AG10803 (cell line): ENCODE measurements at regions not wholly inside any gene's neighbourhood (a gene's known extent, or its start where the extent isn't known, plus 50 kb on each side); places are given as distances from the start of the nearest gene placed in this dataset.

ENCODE experiments used
- DNase-seq: peaks from one replicate; pipeline ENCODE4 v3.0.0; 2010; ENCODE audit warnings: low read depth
- H3K4me3 ChIP-seq: 2 replicates; pipeline ENCODE4 v1.5.1; 2011; ENCODE audit warnings: mild to moderate bottlenecking, low read length, control low read depth
- TF ChIP-seq, protein P1 (sequence below): conservative IDR thresholded peaks from 2 replicates; pipeline ENCODE4 v1.5.1; 2011; ENCODE audit warnings: mild to moderate bottlenecking, low read length, control low read depth, inconsistent platforms

DNA sequence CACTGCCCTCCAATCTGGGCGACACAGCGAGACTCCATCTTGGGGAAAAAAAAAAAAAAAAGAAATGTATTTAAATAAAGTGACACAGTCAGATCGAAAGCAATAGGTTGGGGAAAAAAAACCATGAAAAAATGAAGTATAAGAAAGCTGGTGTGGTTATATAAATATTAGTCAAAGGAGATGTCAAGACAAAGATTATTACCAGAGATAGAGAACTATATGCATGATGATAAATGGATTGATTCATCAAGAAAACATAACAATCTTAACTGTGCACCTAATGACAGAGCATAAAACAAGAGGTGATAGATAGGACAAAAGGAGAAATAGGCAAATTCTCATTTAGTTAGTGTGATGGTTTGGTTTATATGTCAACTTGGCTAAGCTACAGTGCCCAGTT lies 146.9 kb upstream of the AHI1 start:
- DNase-seq: no peak
- TF ChIP-seq, protein P1, sequence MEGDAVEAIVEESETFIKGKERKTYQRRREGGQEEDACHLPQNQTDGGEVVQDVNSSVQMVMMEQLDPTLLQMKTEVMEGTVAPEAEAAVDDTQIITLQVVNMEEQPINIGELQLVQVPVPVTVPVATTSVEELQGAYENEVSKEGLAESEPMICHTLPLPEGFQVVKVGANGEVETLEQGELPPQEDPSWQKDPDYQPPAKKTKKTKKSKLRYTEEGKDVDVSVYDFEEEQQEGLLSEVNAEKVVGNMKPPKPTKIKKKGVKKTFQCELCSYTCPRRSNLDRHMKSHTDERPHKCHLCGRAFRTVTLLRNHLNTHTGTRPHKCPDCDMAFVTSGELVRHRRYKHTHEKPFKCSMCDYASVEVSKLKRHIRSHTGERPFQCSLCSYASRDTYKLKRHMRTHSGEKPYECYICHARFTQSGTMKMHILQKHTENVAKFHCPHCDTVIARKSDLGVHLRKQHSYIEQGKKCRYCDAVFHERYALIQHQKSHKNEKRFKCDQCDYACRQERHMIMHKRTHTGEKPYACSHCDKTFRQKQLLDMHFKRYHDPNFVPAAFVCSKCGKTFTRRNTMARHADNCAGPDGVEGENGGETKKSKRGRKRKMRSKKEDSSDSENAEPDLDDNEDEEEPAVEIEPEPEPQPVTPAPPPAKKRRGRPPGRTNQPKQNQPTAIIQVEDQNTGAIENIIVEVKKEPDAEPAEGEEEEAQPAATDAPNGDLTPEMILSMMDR: no peak
- no peak overlapping the region for H3K4me3 ChIP-seq

DNA sequence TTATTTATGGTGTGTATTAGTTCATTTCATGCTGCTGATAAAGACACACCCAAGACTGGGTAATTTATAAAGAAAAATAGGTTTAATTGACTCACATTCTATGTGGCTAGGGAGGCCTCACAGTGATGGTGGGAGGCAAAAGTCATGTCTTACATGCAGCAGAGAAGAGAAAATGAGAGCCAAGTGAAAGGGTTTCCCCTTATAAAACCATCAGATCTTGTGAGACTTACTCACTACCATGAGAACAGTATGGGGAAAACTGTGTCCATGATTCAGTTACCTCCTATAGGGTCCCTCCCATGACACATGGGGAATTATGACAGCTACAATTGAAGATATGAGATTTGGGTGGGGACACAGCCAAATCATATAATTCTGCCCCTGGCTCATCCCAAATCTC lies 150.0 kb upstream of the AHI1 start:
- TF ChIP-seq, protein P1: no peak
- no peak overlapping the region for H3K4me3 ChIP-seq
- no peak for DNase-seq

DNA sequence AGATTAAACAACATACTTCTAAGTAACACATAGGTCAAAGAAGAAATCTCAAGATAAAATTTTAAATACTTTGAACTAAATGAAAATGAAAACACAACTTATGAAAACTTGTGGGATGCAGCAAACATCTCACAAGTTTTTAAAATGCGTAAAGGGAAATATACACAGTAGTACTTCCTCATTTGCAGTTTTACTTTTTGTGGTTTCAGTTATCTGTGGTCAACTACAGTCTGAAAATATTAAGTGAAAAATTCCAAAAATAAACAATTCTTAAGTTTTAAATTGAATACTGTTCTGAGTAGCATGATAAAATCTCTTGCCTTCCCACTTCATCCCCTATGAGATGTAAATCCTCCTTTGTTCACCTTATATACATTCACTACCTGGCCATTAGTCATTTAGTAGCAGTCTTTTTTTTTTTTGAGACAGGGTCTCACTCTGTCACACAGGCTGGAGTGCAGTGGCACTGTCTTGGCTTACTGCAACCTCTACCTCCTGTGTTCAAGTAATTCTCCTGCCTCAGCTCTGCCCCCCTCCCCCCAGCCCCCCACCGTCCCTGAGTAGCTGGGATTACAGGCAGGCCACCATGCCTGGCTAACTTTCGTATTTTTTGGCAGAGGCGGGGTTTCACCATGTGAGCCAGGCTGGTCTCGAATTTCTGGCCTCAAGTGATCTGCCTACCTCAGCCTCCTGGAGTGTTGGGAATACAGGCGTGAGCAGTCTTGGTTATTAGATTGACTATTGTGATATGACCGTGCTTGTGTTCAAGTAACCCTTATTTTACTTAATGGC lies 154.6 kb upstream of the AHI1 start:
- TF ChIP-seq, protein P1: no peak
- no peak for DNase-seq
- H3K4me3 ChIP-seq: no peak overlapping the region

DNA sequence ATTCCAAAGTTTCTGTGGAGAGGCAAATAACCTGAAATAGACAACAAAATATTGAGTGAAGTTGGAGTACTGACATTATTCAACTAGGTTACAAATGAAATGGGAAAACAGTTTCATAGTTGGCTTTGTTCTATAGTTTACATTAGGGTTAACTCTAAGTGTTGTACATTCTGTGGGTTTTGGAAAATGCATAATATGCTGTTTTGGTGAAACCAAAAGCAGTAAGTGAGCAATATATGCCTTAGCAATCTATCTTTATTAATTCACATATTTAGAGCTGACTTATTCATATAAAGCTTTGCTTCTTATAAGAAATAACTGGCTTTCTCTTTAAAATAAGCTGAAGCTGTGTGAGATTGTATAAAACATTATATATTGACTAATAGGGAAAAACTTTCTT lies 157.5 kb upstream of the AHI1 start:
- TF ChIP-seq, protein P1: no peak
- H3K4me3 ChIP-seq: no peak overlapping the region
- no peak for DNase-seq

DNA sequence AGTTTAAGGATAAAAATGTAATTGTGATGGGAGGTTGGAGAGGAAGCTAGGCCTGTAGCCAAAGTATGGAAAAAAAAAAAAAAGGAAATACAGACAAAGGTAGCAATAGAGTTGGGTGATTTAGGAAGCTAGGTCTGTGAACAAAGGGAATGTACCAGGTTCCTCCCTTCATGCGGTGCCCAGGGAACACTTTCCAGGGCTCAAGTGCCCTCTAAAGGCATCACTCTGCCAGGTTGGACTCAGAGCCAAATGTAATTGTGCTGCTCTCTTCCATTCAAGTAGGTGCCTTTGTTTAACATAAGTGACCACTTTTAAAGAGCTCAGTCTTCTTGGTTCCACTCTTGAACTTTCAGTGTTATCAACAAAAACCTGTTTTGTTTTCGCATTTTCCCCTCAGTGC lies 159.7 kb upstream of the AHI1 start:
- no peak for DNase-seq
- TF ChIP-seq, protein P1: no peak

DNA sequence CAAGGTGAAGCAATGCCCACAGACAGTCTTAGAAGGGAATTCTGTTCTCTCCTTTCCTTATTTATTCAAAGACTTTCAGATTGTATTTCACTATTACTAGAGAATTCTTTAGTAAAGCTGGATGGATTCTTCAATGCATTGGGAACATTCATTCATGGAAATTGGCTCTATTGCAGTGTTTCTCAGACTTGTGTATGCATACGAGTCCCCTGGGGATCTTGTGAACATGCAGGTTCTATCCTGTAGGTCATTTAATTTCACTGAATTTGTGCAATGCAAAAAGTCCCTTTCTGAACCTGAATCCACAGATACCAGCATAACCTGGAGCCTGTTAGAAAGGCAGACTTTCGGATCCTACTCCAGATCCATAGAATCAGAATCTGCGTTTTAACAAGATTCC lies 160.9 kb upstream of the AHI1 start:
- no peak overlapping the region for H3K4me3 ChIP-seq
- DNase-seq: no peak
- TF ChIP-seq, protein P1: no peak

More for the DNA sequence above, 159.7 kb upstream of the AHI1 start:
- no peak overlapping the region for H3K4me3 ChIP-seq

DNA sequence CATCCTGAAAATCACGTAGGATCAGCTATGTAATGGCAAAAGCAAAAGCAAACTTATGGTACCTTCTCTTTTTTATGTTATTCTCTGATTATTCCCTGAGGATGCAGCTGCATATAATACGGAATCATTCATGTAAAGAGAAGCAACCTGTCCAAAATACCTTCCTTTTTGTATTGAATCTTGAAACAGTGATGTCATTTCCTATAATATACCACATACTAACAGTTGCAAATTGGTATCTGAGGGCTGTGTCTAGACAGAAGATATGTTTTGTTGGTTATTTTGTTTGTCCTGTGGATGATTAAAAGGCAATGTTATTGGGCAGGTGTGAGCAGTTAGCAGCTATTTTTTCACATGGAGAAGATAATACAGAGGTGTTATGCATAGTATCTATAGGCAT lies 161.4 kb upstream of the AHI1 start:
- no peak overlapping the region for H3K4me3 ChIP-seq
- no peak for DNase-seq
- TF ChIP-seq, protein P1: no peak
